ENCODE measurements at regions not wholly inside any gene's neighbourhood (a gene's known extent, or its start where the extent isn't known, plus 50 kb on each side); places are given as distances from the start of the nearest gene placed in this dataset.

GRCh38 chr4:156553659-156554058 lies 417.9 kb downstream of the PDGFC start:
- Mint-ChIP-seq H3K4me1 (ENCODE audit: low read depth) (no peaks in the 10 kb centered on the region), H3K36me3 (ENCODE audit: low read depth) (no peaks in the 10 kb centered on the region), H3K4me3 (no peak overlapping the region), H3K9me3 (peaks cover 7% of the 10 kb centered on the region), H3K27ac (no peak overlapping the region), H3K27me3 (ENCODE audit: low read depth) (no peaks in the 10 kb centered on the region)
- no peak for DNase-seq
- CTCF ChIA-PET: no interaction called here
- intact Hi-C loops (cut with micrococcal nuclease): no loop called here

- Mint-ChIP-seq H3K27ac (no peak overlapping the region), H3K9me3 (peaks cover 6% of the 10 kb centered on the region), H3K36me3 (ENCODE audit: low read depth) (no peaks in the 10 kb centered on the region), H3K4me1 (ENCODE audit: low read depth) (no peaks in the 10 kb centered on the region), H3K27me3 (ENCODE audit: low read depth) (no peaks in the 10 kb centered on the region), H3K4me3 (no peak overlapping the region)
- CTCF ChIA-PET: no interaction called here
- intact Hi-C loops (cut with micrococcal nuclease): no loop called here
- DNase-seq: no peak
Observed at GRCh38 chr4:156547891-156548290, 423.7 kb downstream of the PDGFC start.

GRCh38 chr4:156547439-156547838 lies 424.2 kb downstream of the PDGFC start:
- no peaks in the 10 kb centered on the region for H3K27me3 Mint-ChIP-seq (ENCODE audit: low read depth)
- intact Hi-C loops (cut with micrococcal nuclease): no loop called here
- no peak for DNase-seq

GRCh38 chr4:156545003-156545785 lies 426.4 kb downstream of the PDGFC start:
- no peak overlapping the region for H3K27ac Mint-ChIP-seq
- intact Hi-C loops (cut with micrococcal nuclease): no loop called here

More at GRCh38 chr4:156547439-156547838, 424.2 kb downstream of the PDGFC start:
- Mint-ChIP-seq H3K36me3 (ENCODE audit: low read depth) (no peaks in the 10 kb centered on the region), H3K27ac (no peak overlapping the region), H3K4me1 (ENCODE audit: low read depth) (no peaks in the 10 kb centered on the region), H3K9me3 (peaks cover 5% of the 10 kb centered on the region), H3K4me3 (no peak overlapping the region)
- CTCF ChIA-PET: no interaction called here

GRCh38 chr4:156539376-156539775 lies 432.2 kb downstream of the PDGFC start:
- no peaks in the 10 kb centered on the region for H3K36me3 Mint-ChIP-seq (ENCODE audit: low read depth)
- peaks cover 3% of the 10 kb centered on the region for H3K9me3 Mint-ChIP-seq
- H3K4me1 Mint-ChIP-seq (ENCODE audit: low read depth): no peaks in the 10 kb centered on the region
- CTCF ChIA-PET: no interaction called here
- no peaks in the 10 kb centered on the region for H3K27me3 Mint-ChIP-seq (ENCODE audit: low read depth)
- intact Hi-C loops (cut with micrococcal nuclease): no loop called here
- no peak overlapping the region for H3K27ac Mint-ChIP-seq
- DNase-seq: no peak
- no peak overlapping the region for H3K4me3 Mint-ChIP-seq

More at GRCh38 chr4:156545003-156545785, 426.4 kb downstream of the PDGFC start:
- CTCF ChIA-PET: no interaction called here
- Mint-ChIP-seq H3K9me3 (peaks cover 5% of the 10 kb centered on the region), H3K4me3 (no peak overlapping the region), H3K27me3 (ENCODE audit: low read depth) (no peaks in the 10 kb centered on the region), H3K4me1 (ENCODE audit: low read depth) (no peaks in the 10 kb centered on the region), H3K36me3 (ENCODE audit: low read depth) (no peaks in the 10 kb centered on the region)
- no peak for DNase-seq

- intact Hi-C loops (cut with micrococcal nuclease): no loop called here
- CTCF ChIA-PET: no interaction called here
- no peaks in the 10 kb centered on the region for H3K36me3 Mint-ChIP-seq (ENCODE audit: low read depth)
Observed at GRCh38 chr4:156538651-156539257, 432.8 kb downstream of the PDGFC start.

GRCh38 chr4:156538210-156538609 lies 433.4 kb downstream of the PDGFC start:
- CTCF ChIA-PET: no interaction called here

More at GRCh38 chr4:156538651-156539257, 432.8 kb downstream of the PDGFC start:
- Mint-ChIP-seq H3K27ac (no peak overlapping the region), H3K9me3 (peaks cover 4% of the 10 kb centered on the region), H3K27me3 (ENCODE audit: low read depth) (no peaks in the 10 kb centered on the region), H3K4me1 (ENCODE audit: low read depth) (no peaks in the 10 kb centered on the region), H3K4me3 (no peak overlapping the region)
- DNase-seq: no peak

GRCh38 chr4:156537286-156537685 lies 434.3 kb downstream of the PDGFC start:
- H3K9me3 Mint-ChIP-seq: peaks cover 8% of the 10 kb centered on the region
- CTCF ChIA-PET: no interaction called here
- H3K27me3 Mint-ChIP-seq (ENCODE audit: low read depth): no peaks in the 10 kb centered on the region
- H3K27ac Mint-ChIP-seq: no peak overlapping the region
- H3K4me3 Mint-ChIP-seq: no peak overlapping the region
- no peaks in the 10 kb centered on the region for H3K4me1 Mint-ChIP-seq (ENCODE audit: low read depth)
- intact Hi-C loops (cut with micrococcal nuclease): no loop called here
- DNase-seq: no peak
- H3K36me3 Mint-ChIP-seq (ENCODE audit: low read depth): no peaks in the 10 kb centered on the region

More at GRCh38 chr4:156538210-156538609, 433.4 kb downstream of the PDGFC start:
- no peaks in the 10 kb centered on the region for H3K4me1 Mint-ChIP-seq (ENCODE audit: low read depth)
- peaks cover 6% of the 10 kb centered on the region for H3K9me3 Mint-ChIP-seq
- intact Hi-C loops (cut with micrococcal nuclease): no loop called here
- DNase-seq: no peak
- H3K4me3 Mint-ChIP-seq: no peak overlapping the region
- no peaks in the 10 kb centered on the region for H3K27me3 Mint-ChIP-seq (ENCODE audit: low read depth)
- no peak overlapping the region for H3K27ac Mint-ChIP-seq
- H3K36me3 Mint-ChIP-seq (ENCODE audit: low read depth): no peaks in the 10 kb centered on the region

GRCh38 chr4:156536661-156537060 lies 434.9 kb downstream of the PDGFC start:
- H3K36me3 Mint-ChIP-seq (ENCODE audit: low read depth): no peaks in the 10 kb centered on the region
- peaks cover 8% of the 10 kb centered on the region for H3K9me3 Mint-ChIP-seq
- H3K4me1 Mint-ChIP-seq (ENCODE audit: low read depth): no peaks in the 10 kb centered on the region
- no peaks in the 10 kb centered on the region for H3K27me3 Mint-ChIP-seq (ENCODE audit: low read depth)
- CTCF ChIA-PET: no interaction called here
- H3K4me3 Mint-ChIP-seq: no peak overlapping the region
- no peak overlapping the region for H3K27ac Mint-ChIP-seq
- intact Hi-C loops (cut with micrococcal nuclease): no loop called here
- DNase-seq: no peak

- Mint-ChIP-seq H3K27ac (no peak overlapping the region), H3K4me1 (ENCODE audit: low read depth) (no peaks in the 10 kb centered on the region), H3K27me3 (ENCODE audit: low read depth) (no peaks in the 10 kb centered on the region), H3K9me3 (peaks cover 9% of the 10 kb centered on the region), H3K4me3 (no peak overlapping the region), H3K36me3 (ENCODE audit: low read depth) (no peaks in the 10 kb centered on the region)
- CTCF ChIA-PET: no interaction called here
- no peak for DNase-seq
- intact Hi-C loops (cut with micrococcal nuclease): no loop called here
Observed at GRCh38 chr4:156534205-156534604, 437.4 kb downstream of the PDGFC start.

- Mint-ChIP-seq H3K36me3 (ENCODE audit: low read depth) (no peaks in the 10 kb centered on the region), H3K27me3 (ENCODE audit: low read depth) (no peaks in the 10 kb centered on the region), H3K4me1 (ENCODE audit: low read depth) (no peaks in the 10 kb centered on the region), H3K27ac (no peak overlapping the region), H3K4me3 (no peak overlapping the region), H3K9me3 (peaks cover 3% of the 10 kb centered on the region)
- CTCF ChIA-PET: no interaction called here
- DNase-seq: no peak
- intact Hi-C loops (cut with micrococcal nuclease): no loop called here
Observed at GRCh38 chr4:156528216-156528615, 443.4 kb downstream of the PDGFC start.

- intact Hi-C loops (cut with micrococcal nuclease): no loop called here
- Mint-ChIP-seq H3K36me3 (ENCODE audit: low read depth) (no peaks in the 10 kb centered on the region), H3K9me3 (peaks cover 1% of the 10 kb centered on the region), H3K4me1 (ENCODE audit: low read depth) (no peaks in the 10 kb centered on the region), H3K27ac (no peak overlapping the region), H3K27me3 (ENCODE audit: low read depth) (no peaks in the 10 kb centered on the region), H3K4me3 (no peak overlapping the region)
- CTCF ChIA-PET: no interaction called here
- DNase-seq: no peak
Observed at GRCh38 chr4:156527237-156527993, 444.2 kb downstream of the PDGFC start.

- no peaks in the 10 kb centered on the region for H3K27me3 Mint-ChIP-seq (ENCODE audit: low read depth)
- CTCF ChIA-PET: no interaction called here
- no peaks in the 10 kb centered on the region for H3K9me3 Mint-ChIP-seq
Observed at GRCh38 chr4:156523991-156524390, 447.6 kb downstream of the PDGFC start.

More at GRCh38 chr4:156523991-156524390, 447.6 kb downstream of the PDGFC start:
- no peak for DNase-seq
- Mint-ChIP-seq H3K4me1 (ENCODE audit: low read depth) (no peaks in the 10 kb centered on the region), H3K4me3 (no peak overlapping the region), H3K27ac (no peak overlapping the region), H3K36me3 (ENCODE audit: low read depth) (no peaks in the 10 kb centered on the region)
- intact Hi-C loops (cut with micrococcal nuclease): no loop called here
